Cardiac muscle cell (in vitro differentiated cells and primary cell): ENCODE measurements at regions not wholly inside any gene's neighbourhood (a gene's known extent, or its start where the extent isn't known, plus 50 kb on each side); places are given as distances from the start of the nearest gene placed in this dataset.

Source experiments
- DNase-seq, 2 donors: peaks; one replicate each; pipeline versions ENCODE4 v3.0.0 to v3.0.0-alpha.2; 2010 to 2017; ENCODE audit warnings: low read depth in 1 of 2, low spot score in 1 of 2
- H3K27ac ChIP-seq: fragments of 200-600 bp; sonication (generic); 2 replicates; pipeline ENCODE4 v1.5.1; 2016
- H3K27me3 ChIP-seq: fragments of 200-600 bp; sonication (generic); 2 replicates; pipeline ENCODE4 v1.6.0; 2016; ENCODE audit warnings: control low read depth
- H3K36me3 ChIP-seq: fragments of 200-600 bp; sonication (generic); 2 replicates; pipeline ENCODE4 v1.5.1; 2016; ENCODE audit warnings: control low read depth
- H3K4me1 ChIP-seq: fragments of 200-600 bp; sonication (generic); 2 replicates; pipeline ENCODE4 v1.8.1; 2017; ENCODE audit warnings: low read depth, mild to moderate bottlenecking, mixed run types
- H3K4me3 ChIP-seq: fragments of 200-600 bp; sonication (generic); 2 replicates; pipeline ENCODE4 v1.5.1; 2016; ENCODE audit warnings: mild to moderate bottlenecking
- H3K9me3 ChIP-seq: fragments of 200-600 bp; sonication (generic); 2 replicates; pipeline ENCODE4 v1.5.1; 2017; ENCODE audit warnings: low read depth, mild to moderate bottlenecking, control low read depth
- CTCF ChIP-seq: IDR thresholded peaks from 2 replicates; pipeline ENCODE4 v1.5.1; 2012; ENCODE audit warnings: low read depth, mild to moderate bottlenecking, low read length

DNA sequence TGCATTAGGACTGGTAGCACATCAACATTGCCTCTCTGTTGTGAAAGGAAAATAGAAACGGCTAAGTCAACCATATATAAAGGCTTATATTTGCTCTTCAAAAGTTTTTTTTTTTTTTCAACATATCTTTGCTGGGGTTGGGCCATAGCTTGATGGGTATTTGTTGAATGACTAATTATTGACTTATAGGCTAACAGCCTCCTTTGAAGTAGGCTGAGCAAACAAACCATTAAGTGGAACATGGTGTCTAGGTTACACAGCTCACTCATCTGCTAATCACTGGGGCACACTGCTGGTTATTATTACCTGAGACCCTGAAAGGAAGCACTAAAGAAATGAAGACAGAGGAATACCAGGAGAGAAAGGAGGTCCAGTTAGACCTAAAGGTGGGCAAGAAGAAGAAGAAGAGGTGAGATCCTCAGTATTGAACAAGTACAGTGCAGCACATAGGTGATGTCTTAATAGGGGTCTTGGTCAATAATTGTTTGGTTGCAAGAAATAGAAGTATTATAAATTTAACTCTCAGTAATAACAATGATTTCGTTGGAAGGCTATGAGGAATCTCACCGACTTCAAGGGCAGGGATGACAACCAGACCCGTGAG is 139.4 kb downstream of the RPLP1 start:
- no peak overlapping the region for H3K27ac ChIP-seq
- H3K9me3 ChIP-seq = no peaks in the 10 kb centered on the region
- H3K4me3 ChIP-seq = no peak overlapping the region
- no peak for TF ChIP-seq CTCF
- H3K27me3 ChIP-seq = no peaks in the 10 kb centered on the region
- H3K4me1 ChIP-seq = peaks cover 25% of the 10 kb centered on the region
- no peaks in the 10 kb centered on the region for H3K36me3 ChIP-seq
- no peak for DNase-seq

DNA sequence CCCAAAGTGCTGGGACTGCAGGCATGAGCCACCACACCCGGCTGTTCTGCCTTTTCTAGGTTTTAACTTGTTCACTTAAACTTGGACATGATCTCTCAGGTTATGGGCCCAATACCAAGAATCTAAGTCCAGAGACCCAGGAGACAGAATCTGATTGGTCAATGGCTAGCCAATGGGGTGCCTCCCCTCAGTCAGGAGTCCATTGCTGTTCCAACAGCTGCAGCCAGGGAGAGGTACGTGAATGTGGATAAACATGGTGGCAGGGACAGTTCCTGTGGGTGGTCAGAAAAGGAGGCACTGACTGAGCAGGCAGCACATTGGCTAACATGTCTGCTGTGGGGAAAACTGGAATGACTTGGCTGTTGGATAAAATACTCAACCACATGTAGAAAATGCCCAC is 140.3 kb downstream of the RPLP1 start:
- H3K36me3 ChIP-seq = no peaks in the 10 kb centered on the region
- no peaks in the 10 kb centered on the region for H3K27me3 ChIP-seq
- H3K4me3 ChIP-seq = no peak overlapping the region
- peak; percentile 8 for TF ChIP-seq CTCF
- no peak for DNase-seq
- peaks cover 25% of the 10 kb centered on the region for H3K4me1 ChIP-seq
- no peaks in the 10 kb centered on the region for H3K9me3 ChIP-seq
- no peak overlapping the region for H3K27ac ChIP-seq

GRCh38 chr15:69593488-69593887 is 140.9 kb downstream of the RPLP1 start:
- no peaks in the 10 kb centered on the region for H3K27me3 ChIP-seq
- no peaks in the 10 kb centered on the region for H3K36me3 ChIP-seq
- no peak overlapping the region for H3K27ac ChIP-seq
- H3K4me3 ChIP-seq = no peak overlapping the region
- DNase-seq = no peak
- no peak for TF ChIP-seq CTCF
- H3K4me1 ChIP-seq = peaks cover 25% of the 10 kb centered on the region
- no peaks in the 10 kb centered on the region for H3K9me3 ChIP-seq

DNA sequence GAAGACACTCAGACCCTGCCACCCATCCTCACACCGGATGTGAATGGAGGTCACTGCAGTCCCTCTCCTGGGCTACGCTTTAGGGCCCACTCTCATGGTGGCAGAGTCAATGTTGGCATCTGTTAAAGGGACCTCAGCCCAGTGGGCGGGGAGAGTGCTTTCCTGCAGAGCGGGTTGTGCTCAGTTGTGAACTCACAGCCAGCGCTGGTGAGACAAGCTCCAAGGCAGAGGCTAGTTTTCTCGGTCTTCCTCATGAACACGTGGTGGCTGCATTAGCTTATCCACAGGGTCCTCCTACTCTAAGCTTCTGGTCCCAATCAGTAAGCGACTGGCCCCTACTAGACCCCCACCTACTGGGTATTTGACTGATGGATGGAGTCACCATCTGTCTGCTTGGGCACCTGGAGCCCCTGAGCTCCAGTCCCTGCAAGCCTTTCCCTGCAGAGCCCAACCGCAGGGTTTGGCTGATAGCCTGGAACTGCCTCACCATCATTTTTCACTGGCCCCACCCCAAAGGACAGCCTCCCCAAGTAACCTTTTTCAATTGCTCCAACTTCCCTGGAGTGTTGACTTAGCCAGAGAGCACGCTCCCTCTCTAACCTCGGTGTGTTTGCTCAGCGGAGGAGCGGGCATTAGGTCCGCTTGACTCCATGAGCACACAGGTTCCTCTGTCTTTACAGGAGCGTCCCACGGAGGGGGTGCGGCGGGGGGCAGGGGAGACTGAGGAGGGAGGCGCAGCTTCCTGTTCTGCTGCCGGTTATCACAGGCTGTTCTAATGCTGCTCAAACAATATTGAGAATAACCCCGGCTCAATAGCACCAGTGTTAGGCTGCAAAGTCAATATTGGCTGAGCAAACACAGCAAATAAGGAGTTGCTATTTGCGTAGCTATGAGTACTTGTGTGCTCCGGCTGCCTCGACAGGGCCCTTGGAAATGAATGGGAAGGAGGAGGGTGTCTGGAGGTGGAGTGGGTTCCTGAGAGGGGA is 141.7 kb downstream of the RPLP1 start:
- peaks cover 25% of the 10 kb centered on the region for H3K4me1 ChIP-seq
- H3K27ac ChIP-seq = peak overlapping the region; percentile 83
- no peaks in the 10 kb centered on the region for H3K36me3 ChIP-seq
- DNase-seq = peak; percentile 13 to 69
- H3K4me3 ChIP-seq = no peak overlapping the region
- H3K9me3 ChIP-seq = no peaks in the 10 kb centered on the region
- TF ChIP-seq CTCF = no peak
- peaks cover 4% of the 10 kb centered on the region for H3K27me3 ChIP-seq

DNA sequence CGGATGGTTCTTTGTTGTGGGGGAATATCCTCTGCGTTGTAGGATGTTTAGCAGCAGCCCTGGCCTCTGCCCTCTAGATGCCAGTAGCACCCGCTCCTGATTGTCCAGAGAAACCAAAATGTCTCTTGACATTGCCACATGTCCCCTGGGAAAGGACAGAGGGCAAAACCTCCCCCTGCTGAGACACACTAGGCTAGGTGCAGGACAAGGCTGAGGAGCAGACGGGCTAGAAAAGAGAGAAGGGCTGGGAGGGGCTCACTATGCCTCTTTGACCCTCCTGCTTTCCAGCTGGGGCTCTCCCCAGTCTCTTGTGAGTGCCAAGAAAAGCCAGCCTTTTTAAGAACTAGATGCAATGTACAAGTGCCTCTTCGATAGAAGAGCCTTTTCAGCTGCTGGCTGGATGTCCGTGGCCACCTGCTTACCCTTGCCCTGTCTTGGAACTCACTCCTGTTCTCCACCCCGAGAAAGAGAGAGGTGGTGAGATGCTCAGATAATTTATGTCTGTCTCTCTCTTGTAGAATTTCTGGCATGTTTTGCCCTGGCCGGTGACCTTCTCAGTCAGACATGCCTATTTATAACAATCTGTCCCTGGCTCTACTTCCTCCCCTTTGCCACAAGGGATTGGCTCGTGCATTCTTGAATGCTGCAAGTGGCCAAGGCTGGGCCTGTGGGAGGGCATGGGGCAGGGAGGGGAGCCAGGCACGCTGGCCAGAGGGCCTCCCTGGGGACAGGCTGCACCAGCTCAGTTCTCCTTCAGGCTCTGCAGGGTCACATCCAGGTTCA is 142.6 kb downstream of the RPLP1 start:
- H3K4me1 ChIP-seq = peaks cover 25% of the 10 kb centered on the region

More for the DNA sequence above, 142.6 kb downstream of the RPLP1 start:
- Histone ChIP-seq H3K9me3 (no peaks in the 10 kb centered on the region), H3K4me3 (no peak overlapping the region), H3K27ac (peak overlapping the region; percentile 83), H3K27me3 (peaks cover 13% of the 10 kb centered on the region), H3K36me3 (no peaks in the 10 kb centered on the region)
- no peak for TF ChIP-seq CTCF
- DNase-seq = peak in 1 of 2 donors; percentile 78
